ENCODE measurements at regions not wholly inside any gene's neighbourhood (a gene's known extent, or its start where the extent isn't known, plus 50 kb on each side); places are given as distances from the start of the nearest gene placed in this dataset.

DNA sequence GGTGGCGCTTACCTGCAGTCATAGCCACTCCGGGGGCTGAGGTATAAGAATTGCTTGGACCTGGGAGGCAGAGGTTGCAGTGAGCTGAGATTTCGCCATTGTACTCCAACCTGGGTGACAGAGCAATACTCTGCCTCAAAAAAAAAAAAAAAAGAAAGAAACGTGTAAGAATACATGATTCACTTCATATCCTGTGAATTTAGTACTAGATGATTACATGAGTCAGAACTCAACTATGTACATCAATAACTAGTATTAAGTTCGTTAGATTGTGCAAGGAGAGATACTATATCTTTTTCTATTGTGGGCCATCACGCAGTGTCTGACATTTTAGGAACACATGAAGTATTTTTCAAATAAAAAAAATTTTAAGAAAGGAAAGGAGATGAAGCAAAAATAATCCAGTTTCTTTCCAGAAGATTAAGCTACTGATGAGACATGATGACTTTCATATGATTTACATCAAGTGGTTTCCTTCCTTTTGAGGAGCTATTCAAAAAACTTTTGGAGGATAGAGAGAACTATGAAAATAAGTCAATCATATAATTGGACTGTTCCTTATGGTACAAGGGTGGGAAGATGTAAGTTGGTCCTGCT is 64.7 kb upstream of the EXOC1L start:
- peak; percentile 20 for DNase-seq (ENCODE audit: low spot score)

- no peak for DNase-seq (ENCODE audit: low spot score)
These were observed 63.4 kb upstream of the EXOC1L start for GRCh38 chr4:55756208-55756607.

DNA sequence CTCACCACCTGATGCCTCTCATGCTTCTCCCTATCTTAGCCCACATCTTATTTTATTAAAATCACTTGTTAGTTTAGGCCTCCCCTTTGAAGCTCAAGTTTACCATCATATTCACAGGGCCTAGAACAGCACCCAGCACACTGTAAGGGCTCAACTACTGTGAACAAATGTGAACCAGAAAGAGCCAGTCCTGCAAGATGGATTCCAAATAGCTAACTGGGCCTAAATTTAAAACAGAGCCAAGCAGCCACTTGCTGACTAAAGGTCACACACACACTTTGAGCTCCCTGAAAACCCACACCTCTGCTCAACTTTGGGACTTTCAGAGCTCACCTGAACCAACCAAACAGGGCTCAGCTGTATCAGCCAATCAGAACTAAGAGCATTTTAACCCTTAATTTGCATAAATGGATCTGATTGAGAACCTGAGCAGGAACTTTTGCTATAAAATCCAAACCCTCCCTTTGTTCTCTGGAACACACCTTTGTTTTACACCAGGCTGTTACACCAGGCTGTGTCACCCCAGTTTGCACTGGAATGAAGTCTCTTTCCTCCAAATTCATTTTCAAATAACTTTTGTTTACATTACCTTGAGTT is 62.1 kb upstream of the EXOC1L start:
- no peak for DNase-seq (ENCODE audit: low spot score)

DNA sequence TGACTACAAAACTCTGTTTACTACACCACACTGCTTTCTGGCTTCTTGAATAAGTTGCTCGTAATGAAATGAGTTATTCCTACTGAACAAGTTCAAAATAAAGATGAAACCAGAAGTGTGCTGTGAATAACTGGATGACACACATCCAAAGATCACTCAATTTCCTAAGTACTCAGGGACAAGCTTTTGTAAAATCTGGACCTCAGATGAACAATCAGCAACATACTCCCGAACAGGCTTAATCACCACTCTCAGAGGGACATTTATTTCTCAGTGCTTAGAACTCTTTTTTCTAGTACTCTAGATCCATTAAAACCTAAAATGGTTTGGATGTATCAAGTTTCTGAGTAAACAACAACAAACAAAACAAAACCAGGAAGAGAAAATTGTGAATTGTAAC is 61.5 kb upstream of the EXOC1L start:
- no peak for DNase-seq (ENCODE audit: low spot score)

DNA sequence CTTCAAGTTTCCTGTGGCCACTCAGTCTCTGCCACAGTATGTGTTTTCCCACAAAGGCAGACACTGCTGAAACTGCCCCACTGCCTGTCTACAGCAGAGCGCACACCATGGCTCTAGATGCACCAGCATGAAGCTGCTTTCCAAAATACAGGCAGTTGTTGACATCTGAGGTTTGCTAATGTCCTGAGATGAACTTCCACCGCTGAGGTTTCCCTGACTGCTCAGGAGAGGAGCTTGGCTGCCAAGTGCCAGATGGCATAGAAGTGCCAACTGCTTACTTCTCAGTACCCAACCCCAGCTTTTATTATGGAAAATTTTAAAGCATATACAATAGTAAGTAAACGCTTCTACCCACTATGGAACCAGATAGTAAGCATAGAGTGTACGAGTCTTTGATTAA is 61.0 kb upstream of the EXOC1L start:
- DNase-seq (ENCODE audit: low spot score): no peak

DNA sequence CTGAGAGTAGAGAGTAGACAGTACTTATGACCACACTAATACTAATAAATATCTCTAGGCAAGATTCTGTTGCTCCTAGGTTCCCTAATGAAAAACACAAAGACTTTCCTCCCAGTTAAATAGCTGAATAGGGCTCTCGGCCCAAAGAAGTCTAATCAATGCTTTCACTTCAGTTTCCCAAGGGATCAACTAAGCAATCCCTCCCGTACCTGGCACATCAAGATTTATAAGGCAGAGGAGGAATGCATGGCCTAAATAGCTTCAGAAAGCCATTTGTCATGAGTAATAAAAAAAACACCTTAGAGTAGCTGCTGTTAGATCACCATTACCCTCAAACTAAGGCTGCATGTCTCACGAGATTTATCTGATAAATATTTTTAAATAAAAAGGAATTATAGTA is 56.8 kb upstream of the EXOC1L start:
- no peak for DNase-seq (ENCODE audit: low spot score)

DNA sequence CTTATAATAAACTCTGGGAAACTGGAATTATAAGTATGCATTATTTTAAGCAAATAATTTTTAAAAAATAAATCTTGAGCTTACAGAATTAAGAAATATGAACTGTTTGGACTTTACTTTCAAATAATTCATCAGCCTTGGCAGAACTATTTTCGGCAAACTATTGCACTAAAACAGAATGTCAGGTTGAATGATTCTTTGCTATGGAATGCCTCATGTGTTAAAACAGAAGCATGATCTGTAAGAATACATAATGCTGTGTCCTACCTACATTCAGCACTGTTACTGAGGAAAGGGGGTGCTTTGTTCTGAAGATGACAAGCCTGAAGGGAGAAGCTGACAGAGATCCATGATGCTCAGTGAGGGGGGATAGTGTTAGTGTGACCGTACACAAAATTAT is 55.6 kb upstream of the EXOC1L start:
- DNase-seq (ENCODE audit: low spot score): no peak

- no peak for DNase-seq (ENCODE audit: low spot score)
These were observed 54.5 kb upstream of the EXOC1L start for GRCh38 chr4:55765070-55765469.

GRCh38 chr4:55768291-55768690 is 51.3 kb upstream of the EXOC1L start:
- DNase-seq (ENCODE audit: low spot score): peak; percentile 51
